ENCODE measurements at regions not wholly inside any gene's neighbourhood (a gene's known extent, or its start where the extent isn't known, plus 50 kb on each side); places are given as distances from the start of the nearest gene placed in this dataset.

DNA sequence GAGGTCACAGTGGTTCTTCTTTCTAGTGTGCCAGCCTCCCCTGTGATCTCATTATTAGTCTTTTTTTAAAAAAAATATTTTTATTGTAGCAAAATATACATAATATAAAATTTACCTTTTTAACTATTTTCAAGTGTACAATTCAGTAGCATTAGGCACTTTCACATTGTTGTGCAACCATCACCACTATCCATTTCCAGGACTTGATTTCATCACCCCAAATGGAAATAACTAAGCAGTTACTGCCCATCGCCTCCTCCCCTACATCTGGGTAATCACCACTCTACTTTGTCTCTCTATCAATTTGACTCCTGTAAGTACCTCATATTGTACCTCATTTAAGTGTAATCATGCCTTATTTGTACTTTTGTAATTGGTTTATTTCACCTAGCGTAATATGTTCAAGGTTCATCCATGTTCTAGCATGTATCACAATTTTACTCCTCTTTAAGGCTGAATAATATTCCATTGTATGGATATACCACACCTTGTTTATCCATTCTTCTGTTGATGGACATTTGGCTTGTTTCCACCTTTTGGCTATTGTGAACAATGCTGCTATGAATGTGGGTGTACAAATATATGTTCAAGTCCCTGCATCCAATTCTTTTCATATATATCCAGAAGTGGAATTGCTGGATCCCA is 68.6 kb upstream of the FYN start:
- no peak overlapping the region for H3K4me3 ChIP-seq (IDR thresholded peaks at IDR 0.05; ENCODE audit: insufficient read depth, low read depth, low read length)
- TF ChIP-seq, protein P1, sequence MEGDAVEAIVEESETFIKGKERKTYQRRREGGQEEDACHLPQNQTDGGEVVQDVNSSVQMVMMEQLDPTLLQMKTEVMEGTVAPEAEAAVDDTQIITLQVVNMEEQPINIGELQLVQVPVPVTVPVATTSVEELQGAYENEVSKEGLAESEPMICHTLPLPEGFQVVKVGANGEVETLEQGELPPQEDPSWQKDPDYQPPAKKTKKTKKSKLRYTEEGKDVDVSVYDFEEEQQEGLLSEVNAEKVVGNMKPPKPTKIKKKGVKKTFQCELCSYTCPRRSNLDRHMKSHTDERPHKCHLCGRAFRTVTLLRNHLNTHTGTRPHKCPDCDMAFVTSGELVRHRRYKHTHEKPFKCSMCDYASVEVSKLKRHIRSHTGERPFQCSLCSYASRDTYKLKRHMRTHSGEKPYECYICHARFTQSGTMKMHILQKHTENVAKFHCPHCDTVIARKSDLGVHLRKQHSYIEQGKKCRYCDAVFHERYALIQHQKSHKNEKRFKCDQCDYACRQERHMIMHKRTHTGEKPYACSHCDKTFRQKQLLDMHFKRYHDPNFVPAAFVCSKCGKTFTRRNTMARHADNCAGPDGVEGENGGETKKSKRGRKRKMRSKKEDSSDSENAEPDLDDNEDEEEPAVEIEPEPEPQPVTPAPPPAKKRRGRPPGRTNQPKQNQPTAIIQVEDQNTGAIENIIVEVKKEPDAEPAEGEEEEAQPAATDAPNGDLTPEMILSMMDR (conservative IDR thresholded peaks at IDR 0.05; ENCODE audit: low read depth, low read length), result no peak
- no peaks in the 10 kb centered on the region for H4K20me1 ChIP-seq (ENCODE audit: insufficient read depth)
- H2AFZ ChIP-seq (ENCODE audit: low read depth), result no peak overlapping the region
- no peaks in the 10 kb centered on the region for H3K4me1 ChIP-seq (ENCODE audit: low read depth, poor library complexity, severe bottlenecking)
- H3K79me2 ChIP-seq (ENCODE audit: insufficient read depth, low read depth), result no peaks in the 10 kb centered on the region
- H3K4me2 ChIP-seq, result no peak overlapping the region
- H3K27me3 ChIP-seq (ENCODE audit: insufficient read depth, low read depth), result no peaks in the 10 kb centered on the region
- no peak overlapping the region for H3K9ac ChIP-seq
- no peaks in the 10 kb centered on the region for H3K36me3 ChIP-seq (ENCODE audit: insufficient read depth)
- H3K27ac ChIP-seq, result no peak overlapping the region

DNA sequence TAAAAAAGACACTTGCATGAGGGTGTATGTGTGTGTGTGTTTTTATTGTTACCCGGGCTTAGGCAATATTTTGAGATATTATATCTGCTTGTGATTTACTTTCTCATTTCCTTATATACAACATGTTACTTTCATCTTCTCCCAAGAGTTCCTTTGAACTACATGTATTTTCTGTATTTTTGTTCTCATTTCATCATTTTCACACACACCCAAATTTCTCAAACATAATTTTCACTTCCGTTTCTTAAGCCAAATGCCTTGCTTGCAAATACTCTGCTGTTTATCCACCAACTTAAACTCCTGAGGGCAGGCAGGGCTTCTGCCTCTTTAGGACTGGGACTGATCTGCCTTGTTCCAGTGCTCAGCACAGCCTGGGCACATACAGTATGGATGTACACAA is 69.3 kb upstream of the FYN start:
- H3K4me3 ChIP-seq (IDR thresholded peaks at IDR 0.05; ENCODE audit: insufficient read depth, low read depth, low read length), result no peak overlapping the region
- no peak overlapping the region for H3K9ac ChIP-seq
- no peaks in the 10 kb centered on the region for H4K20me1 ChIP-seq (ENCODE audit: insufficient read depth)
- no peaks in the 10 kb centered on the region for H3K79me2 ChIP-seq (ENCODE audit: insufficient read depth, low read depth)
- H3K27me3 ChIP-seq (ENCODE audit: insufficient read depth, low read depth), result no peaks in the 10 kb centered on the region
- no peak overlapping the region for H2AFZ ChIP-seq (ENCODE audit: low read depth)
- H3K4me1 ChIP-seq (ENCODE audit: low read depth, poor library complexity, severe bottlenecking), result no peaks in the 10 kb centered on the region
- no peaks in the 10 kb centered on the region for H3K36me3 ChIP-seq (ENCODE audit: insufficient read depth)
- H3K4me2 ChIP-seq, result no peak overlapping the region
- TF ChIP-seq, protein P1 (conservative IDR thresholded peaks at IDR 0.05; ENCODE audit: low read depth, low read length), result no peak
- H3K27ac ChIP-seq, result no peak overlapping the region

DNA sequence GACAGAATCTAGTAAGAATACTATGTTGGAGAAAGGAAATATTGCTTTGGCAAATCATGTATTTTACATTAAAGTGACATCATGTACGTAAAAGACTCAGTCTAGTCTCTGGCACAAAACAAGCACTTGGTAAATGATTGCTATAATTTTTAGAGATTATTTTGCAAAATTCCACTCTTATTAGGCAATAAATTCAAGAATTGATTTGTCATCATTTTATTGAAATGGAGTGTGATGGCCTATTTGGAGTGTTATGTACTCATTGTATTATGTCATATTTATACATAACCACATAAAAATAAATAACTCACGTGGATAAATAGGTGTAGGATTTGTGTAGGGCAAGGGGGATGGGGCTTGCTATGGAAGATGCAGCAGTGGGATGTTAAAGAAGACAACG is 70.0 kb upstream of the FYN start:
- TF ChIP-seq, protein P1 (conservative IDR thresholded peaks at IDR 0.05; ENCODE audit: low read depth, low read length), result no peak
- H2AFZ ChIP-seq (ENCODE audit: low read depth), result no peak overlapping the region
- no peaks in the 10 kb centered on the region for H4K20me1 ChIP-seq (ENCODE audit: insufficient read depth)
- H3K27me3 ChIP-seq (ENCODE audit: insufficient read depth, low read depth), result no peaks in the 10 kb centered on the region
- H3K36me3 ChIP-seq (ENCODE audit: insufficient read depth), result no peaks in the 10 kb centered on the region
- H3K79me2 ChIP-seq (ENCODE audit: insufficient read depth, low read depth), result no peaks in the 10 kb centered on the region
- H3K4me3 ChIP-seq (IDR thresholded peaks at IDR 0.05; ENCODE audit: insufficient read depth, low read depth, low read length), result no peak overlapping the region
- H3K9ac ChIP-seq, result no peak overlapping the region
- no peaks in the 10 kb centered on the region for H3K4me1 ChIP-seq (ENCODE audit: low read depth, poor library complexity, severe bottlenecking)
- no peak overlapping the region for H3K4me2 ChIP-seq
- H3K27ac ChIP-seq, result no peak overlapping the region

DNA sequence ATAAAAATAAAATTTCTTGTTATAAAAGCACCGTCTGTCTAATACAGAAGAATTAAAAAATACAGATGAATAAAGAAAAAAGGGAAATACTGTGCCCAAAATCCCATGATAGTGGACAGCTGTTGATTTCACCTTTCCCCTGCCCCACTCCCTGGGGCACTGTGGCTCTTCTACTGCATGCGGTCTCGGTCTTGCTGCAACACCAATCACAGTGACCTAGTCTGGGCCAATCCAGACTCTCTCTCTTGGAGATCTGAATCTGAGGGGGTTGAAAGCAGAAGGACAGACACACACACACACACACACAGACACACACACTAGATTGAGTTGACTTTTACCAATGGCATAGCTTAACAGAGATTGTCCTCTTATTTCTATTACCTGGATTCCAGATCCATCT is 70.5 kb upstream of the FYN start:
- Histone ChIP-seq H4K20me1 (ENCODE audit: insufficient read depth) (no peaks in the 10 kb centered on the region), H3K4me1 (ENCODE audit: low read depth, poor library complexity, severe bottlenecking) (no peaks in the 10 kb centered on the region), H3K27ac (no peak overlapping the region), H3K79me2 (ENCODE audit: insufficient read depth, low read depth) (no peaks in the 10 kb centered on the region), H3K27me3 (ENCODE audit: insufficient read depth, low read depth) (no peaks in the 10 kb centered on the region), H2AFZ (ENCODE audit: low read depth) (no peak overlapping the region), H3K4me2 (no peak overlapping the region), H3K36me3 (ENCODE audit: insufficient read depth) (no peaks in the 10 kb centered on the region), H3K9ac (no peak overlapping the region), H3K4me3 (IDR thresholded peaks at IDR 0.05; ENCODE audit: insufficient read depth, low read depth, low read length) (no peak overlapping the region)
- TF ChIP-seq, protein P1 (conservative IDR thresholded peaks at IDR 0.05; ENCODE audit: low read depth, low read length), result no peak
